Ovary (tissue), 3 donors: ENCODE measurements at regions not wholly inside any gene's neighbourhood (a gene's known extent, or its start where the extent isn't known, plus 50 kb on each side); places are given as distances from the start of the nearest gene placed in this dataset.

ENCODE experiments used
- CTCF ChIP-seq, 3 donors: fragments of 450-650 bp in 2 of 3; fragments of 200-600 bp in 1 of 3; IDR thresholded peaks; one replicate each; pipeline versions ENCODE4 v1.5.1 to v1.8.0; 2016 to 2022; ENCODE audit warnings: antibody characterized with exemption in 3 of 3, mild to moderate bottlenecking in 1 of 3
- EP300 ChIP-seq: sonication (generic); formaldehyde crosslinking; IDR thresholded peaks from one replicate; pipeline ENCODE4 v1.6.1; 2017; ENCODE audit warnings: antibody characterized with exemption
- POLR2A ChIP-seq: fragments of 450-650 bp; IDR thresholded peaks from one replicate; pipeline ENCODE4 v1.6.1; 2017; ENCODE audit warnings: antibody characterized with exemption, mild to moderate bottlenecking, moderate library complexity
- donor health status: DM: no; HTN: no; CAD: no.

GRCh38 chr6:12485837-12486236 lies 195.7 kb downstream of the EDN1 start:
- no peak for TF ChIP-seq CTCF (IDR thresholded peaks at IDR 0.05)
- TF ChIP-seq EP300, result no peak
- TF ChIP-seq POLR2A, result no peak
